GM12865 (cell line): ENCODE measurements at regions not wholly inside any gene's neighbourhood (a gene's known extent, or its start where the extent isn't known, plus 50 kb on each side); places are given as distances from the start of the nearest gene placed in this dataset.

Source experiments
- DNase-seq: peaks from one replicate; pipeline ENCODE4 v3.0.0; 2010; ENCODE audit warnings: low read depth
- H3K4me3 ChIP-seq: 2 replicates; pipeline ENCODE4 v1.5.1; 2011; ENCODE audit warnings: mild to moderate bottlenecking, low read depth, low read length, control low read depth
- TF ChIP-seq, protein P1 (sequence below): IDR thresholded peaks from 2 replicates; pipeline ENCODE4 v1.5.1; 2011; ENCODE audit warnings: low read length, control low read depth, low read depth, inconsistent platforms; ENCODE audit not compliant: insufficient read depth; ENCODE audit errors: missing control alignments

DNA sequence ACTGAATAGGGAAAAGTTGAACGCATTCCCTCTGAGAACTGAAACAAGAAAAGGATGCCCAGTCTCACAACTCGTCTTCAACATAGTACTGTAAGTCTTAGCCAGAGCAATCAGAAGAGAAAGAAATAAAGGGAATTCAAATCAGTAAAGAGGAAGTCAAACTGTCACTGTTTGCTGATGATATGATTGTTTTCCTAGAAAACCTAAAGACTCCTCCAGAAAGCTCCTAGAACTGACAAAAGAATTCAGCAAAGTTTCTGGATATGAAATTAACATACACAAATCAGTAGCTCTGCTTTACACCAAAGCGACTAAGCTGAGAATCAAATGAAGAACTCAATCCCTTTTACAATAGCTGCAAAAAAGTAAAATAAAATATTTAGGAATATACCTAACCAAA lies 471.2 kb upstream of the CNTN5 start:
- no peak for DNase-seq
- H3K4me3 ChIP-seq, result no peak overlapping the region
- TF ChIP-seq, protein P1, sequence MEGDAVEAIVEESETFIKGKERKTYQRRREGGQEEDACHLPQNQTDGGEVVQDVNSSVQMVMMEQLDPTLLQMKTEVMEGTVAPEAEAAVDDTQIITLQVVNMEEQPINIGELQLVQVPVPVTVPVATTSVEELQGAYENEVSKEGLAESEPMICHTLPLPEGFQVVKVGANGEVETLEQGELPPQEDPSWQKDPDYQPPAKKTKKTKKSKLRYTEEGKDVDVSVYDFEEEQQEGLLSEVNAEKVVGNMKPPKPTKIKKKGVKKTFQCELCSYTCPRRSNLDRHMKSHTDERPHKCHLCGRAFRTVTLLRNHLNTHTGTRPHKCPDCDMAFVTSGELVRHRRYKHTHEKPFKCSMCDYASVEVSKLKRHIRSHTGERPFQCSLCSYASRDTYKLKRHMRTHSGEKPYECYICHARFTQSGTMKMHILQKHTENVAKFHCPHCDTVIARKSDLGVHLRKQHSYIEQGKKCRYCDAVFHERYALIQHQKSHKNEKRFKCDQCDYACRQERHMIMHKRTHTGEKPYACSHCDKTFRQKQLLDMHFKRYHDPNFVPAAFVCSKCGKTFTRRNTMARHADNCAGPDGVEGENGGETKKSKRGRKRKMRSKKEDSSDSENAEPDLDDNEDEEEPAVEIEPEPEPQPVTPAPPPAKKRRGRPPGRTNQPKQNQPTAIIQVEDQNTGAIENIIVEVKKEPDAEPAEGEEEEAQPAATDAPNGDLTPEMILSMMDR, result no peak

DNA sequence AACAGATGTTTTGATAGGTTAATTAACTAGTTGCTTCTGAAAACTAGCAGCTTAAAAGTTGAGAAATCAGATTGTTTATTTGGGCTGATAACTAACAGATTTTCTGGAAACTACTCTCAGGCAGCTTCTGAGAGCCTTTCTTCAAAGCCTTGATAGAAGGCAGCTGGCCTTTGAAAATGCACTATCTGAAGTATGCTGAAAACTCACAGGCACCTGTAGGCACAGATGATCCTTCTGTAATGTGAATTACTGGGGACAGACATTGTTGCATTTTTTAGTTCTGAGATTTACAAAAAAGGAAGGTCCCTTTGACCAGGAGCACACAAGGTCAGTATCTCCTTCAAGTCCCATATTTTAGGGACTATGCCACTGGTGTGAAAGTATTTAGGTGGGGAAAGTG lies 460.8 kb upstream of the CNTN5 start:
- TF ChIP-seq, protein P1, result no peak
- no peak overlapping the region for H3K4me3 ChIP-seq
- DNase-seq, result no peak

DNA sequence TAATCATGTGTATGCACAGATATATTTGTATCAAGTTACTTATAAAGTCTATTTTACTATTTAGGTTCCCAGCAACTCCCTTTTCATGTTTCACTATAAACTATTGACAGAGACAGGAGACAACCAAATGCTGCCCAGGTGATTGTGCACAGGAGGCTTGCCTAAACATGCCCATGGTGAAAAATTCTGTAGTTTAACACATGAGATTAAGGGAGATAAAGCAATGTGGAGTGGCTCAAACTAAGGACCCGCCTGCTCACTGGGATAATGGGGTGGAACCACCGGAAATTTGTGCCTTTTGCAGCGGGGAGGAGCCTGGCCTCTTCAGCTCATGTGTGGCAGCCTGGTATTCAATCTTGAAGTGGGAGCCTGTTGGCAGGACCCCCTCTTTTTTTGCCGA lies 459.5 kb upstream of the CNTN5 start:
- DNase-seq, result no peak
- TF ChIP-seq, protein P1, result no peak

DNA sequence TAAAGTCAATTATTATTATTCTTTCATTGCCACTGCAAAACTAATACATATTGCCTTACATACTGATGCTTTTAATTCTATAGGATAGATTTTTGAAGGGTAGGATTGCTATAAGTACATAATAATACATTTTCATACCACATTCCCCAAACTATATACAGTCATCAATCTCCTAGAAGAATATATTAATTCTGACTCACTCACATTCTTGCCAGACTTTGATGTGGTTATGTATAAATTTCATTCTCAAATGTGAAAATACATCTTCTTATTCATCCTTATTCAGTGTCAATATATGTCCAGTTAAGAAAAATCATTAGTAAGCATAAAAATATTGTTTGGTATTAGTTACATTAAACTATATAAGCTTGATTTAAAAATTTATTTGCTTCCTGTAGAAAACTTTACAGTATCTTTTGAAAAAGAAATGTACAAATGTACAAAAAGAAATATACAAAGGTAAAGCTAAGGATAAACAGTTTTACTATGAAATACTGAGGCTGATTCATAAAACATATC lies 458.8 kb upstream of the CNTN5 start:
- DNase-seq, result no peak
- TF ChIP-seq, protein P1, result no peak
- H3K4me3 ChIP-seq, result no peak overlapping the region

More for the DNA sequence above, 459.5 kb upstream of the CNTN5 start:
- H3K4me3 ChIP-seq, result no peak overlapping the region

DNA sequence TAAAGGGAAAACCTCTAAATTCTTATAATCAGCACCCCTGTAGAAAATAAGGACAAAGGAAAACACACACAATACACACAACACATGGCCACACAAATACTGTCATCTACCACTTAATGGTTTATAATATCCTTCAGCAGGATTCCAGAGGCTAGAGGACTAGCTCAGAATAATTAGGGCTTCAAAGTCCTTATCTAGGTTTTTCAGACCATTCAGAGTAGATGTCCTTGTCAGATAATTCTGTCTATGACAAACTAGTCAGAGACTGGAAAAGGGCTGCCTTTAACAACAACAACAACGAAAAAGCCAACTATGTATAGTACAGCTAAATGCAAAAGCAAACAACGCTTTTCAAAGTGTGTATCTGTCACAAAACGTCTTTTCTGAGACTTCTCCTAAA lies 456.5 kb upstream of the CNTN5 start:
- DNase-seq, result no peak
- TF ChIP-seq, protein P1, result no peak
- H3K4me3 ChIP-seq, result no peak overlapping the region

DNA sequence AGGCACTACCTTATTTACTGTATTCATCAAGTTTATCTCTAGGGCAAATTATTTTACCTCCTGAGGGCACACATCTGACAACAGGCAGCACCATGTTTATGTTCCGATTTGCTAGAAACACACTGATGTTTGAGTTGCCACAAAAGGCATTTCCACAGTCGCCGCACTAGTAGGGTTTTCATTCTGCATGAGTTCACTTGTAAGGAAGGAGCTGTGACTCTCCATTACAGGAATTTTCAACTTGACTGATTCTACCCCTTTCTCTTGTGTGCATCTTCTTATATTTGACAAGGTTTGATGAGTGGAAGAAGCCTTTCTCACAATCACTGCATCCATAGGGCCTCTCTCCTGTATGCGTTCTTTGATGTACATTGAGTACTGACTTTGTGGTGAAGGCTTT lies 455.9 kb upstream of the CNTN5 start:
- no peak for DNase-seq
- TF ChIP-seq, protein P1, result no peak
- no peak overlapping the region for H3K4me3 ChIP-seq

DNA sequence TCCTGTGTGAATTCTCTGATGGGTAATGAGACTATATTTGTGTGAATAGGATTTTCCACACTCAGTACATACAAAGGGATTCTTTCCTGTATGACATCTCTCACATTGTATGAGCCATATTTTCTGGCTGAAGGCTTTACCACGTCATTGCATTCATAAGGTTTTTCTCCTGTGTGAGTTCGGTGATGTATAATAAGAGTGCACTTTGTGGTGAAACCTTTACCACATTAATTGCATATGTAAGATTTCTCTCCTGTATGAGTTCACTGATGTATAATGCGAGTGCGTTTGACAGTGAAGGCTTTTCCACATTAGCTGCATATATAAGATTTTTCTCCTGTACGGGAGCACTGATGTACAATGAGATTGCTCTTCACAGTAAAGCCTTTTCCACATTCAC lies 455.4 kb upstream of the CNTN5 start:
- DNase-seq, result no peak
- no peak overlapping the region for H3K4me3 ChIP-seq
- TF ChIP-seq, protein P1, result no peak
